HTR-8/SVneo (cell line): ENCODE measurements at regions not wholly inside any gene's neighbourhood (a gene's known extent, or its start where the extent isn't known, plus 50 kb on each side); places are given as distances from the start of the nearest gene placed in this dataset.
"Not testable (repeated sequence)": the region's sequence is repeated elsewhere in the genome, so short reads cannot be mapped to it uniquely, and the experiment has no call there.

Experiments
- DNase-seq: peaks from one replicate; pipeline ENCODE4 v3.0.0; 2011; ENCODE audit warnings: low spot score, mixed read lengths; ENCODE audit not compliant: insufficient read length
- FAIRE-seq: peaks from 2 replicates; lab custom pipeline; 2011; peaks lifted over from hg19 to GRCh38; lab: Jason Lieb, UNC

DNA sequence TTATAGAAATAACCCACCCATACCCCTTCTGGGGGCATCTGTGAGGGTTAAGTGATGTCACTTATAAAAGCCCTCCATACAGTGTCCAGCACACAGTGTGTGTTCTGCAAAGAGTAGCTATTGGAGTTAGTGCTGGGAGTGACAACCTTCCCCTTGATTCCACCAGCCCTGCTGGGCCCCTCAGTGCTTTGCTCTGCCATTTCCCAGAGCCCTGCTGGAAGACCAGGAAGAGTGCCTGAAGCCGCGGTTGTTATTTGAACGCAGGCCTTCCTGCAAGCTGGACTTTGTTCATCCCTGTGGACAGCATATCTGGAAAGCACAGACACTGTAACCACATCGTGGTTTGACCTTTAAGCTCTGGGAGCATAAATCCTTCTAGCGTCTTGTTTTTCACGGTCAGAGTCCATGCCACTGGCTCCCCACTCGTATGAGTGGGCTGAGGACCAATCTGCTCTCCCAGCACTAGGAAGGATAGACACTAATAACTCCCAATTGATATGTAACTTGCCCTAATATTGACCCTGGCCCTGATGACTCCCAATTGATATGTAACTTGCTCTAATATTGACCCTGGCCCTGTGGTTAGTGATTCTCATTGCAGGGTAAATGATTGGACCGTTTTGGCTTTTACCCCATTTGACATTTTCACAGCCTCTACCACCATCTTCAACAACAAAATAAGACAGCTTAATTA, 297.1 kb upstream of the MAF start:
- no peak for DNase-seq
- no peak for FAIRE-seq

DNA sequence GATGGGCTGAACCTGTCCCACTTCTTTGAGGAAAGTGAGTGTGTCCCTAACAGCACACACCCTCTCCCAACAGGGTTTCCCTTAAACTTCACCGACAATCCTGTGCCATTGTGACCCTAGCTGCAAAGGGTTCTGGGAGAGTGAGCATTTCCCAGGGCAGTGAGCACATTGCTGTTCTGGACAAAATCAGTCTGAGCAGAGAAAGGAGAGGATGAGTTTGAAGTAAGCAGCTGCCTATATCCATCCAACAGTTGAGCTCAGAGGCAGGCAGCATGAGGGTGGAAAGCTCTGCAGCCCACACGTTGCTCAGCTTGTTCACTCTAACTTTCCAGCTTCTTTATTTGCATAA, 296.5 kb upstream of the MAF start:
- no peak for DNase-seq
- FAIRE-seq = no peak

DNA sequence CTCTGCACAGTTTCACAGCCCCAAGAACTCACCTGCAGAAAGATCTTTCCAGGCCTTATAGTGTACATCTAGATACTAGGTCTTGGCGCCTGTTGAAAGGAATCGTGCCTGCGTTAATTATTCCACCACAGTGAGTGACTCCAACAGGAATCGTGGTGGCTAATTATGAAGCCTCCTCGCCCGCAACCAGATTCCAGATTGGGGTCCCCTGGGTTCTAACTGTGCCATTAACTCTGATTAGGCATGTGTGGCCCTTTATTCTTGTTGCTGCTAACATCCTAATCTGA, 295.3 kb upstream of the MAF start:
- FAIRE-seq = no peak
- no peak for DNase-seq

DNA sequence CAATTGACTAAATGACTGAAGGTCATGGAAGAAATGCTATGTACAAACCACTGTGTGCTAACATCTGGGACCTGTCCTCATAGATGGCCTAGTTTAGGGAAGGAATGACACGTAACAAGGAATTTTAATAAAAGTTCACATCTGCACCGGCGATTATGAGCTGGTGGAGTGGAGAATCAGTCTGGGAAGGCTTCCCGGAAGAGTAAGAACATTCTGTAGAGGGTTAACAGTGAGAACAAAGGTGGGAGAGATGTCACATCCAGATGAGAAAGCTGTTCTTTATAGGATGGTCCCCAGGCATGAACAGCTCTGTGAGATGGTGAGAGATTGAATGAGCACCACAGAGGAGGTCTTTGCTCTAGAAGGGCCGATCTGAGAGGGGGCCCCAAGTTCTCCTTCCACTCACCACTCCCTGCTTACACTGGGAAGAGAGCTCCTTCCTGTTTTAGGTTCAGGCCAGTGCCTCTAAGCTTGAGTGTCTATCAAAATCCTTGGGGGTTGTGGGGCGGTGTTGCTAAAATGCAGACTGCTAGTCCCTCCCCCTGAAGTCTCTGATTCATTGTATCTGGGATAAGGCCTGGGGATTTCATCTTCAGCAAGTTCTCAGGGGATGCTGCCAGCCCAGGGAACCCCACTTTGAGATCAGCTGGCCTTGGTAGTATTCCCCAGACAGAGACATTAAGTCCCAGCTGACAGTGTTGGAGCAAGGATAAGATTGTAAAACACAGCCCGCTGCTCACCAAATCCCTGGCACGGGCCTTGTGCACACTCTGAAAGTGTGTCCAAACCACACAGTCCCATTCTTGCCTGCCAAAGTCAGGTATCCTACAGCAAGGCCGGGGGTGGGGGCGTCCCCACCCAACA, 294.7 kb upstream of the MAF start:
- DNase-seq (no peak), FAIRE-seq (no peak)

DNA sequence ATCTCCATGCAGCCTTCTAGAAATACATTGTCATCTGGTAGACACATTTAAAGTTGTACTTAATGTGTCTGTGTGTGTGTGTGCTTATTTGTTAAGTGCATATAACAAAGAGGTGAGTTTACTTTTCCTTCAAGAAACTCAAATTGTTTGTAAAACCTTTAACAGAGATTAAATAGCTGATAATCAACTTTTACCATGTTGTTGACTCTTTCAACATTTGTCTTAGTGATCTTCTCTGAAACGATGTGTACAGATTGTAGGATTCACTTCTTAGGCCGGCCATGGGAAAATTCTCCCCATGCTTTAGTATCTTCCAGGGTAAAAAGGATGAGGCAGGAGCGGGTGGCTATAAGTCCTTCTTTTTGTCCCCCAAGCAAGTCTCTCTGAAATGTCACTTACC, 292.9 kb upstream of the MAF start:
- FAIRE-seq = no peak
- no peak for DNase-seq

DNA sequence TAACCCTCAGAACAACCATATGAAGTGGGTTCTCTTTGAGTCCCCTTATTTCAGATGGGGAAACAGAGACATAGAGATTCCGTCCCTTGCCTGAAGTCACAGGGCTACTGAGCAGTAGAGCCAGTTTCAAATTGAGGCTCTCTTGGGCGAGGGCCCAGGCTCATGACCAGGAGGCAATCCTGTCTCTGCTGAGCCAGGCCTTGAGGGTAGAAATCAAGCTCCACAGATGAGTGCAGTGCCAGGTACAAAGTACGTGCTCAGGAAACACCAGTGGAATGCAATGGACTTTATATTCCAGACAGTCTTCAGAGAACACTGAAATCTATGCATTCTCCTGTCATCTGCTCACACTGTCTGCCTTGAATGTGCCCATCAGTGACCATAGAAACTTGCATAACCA, 291.7 kb upstream of the MAF start:
- FAIRE-seq = no peak
- DNase-seq = no peak

DNA sequence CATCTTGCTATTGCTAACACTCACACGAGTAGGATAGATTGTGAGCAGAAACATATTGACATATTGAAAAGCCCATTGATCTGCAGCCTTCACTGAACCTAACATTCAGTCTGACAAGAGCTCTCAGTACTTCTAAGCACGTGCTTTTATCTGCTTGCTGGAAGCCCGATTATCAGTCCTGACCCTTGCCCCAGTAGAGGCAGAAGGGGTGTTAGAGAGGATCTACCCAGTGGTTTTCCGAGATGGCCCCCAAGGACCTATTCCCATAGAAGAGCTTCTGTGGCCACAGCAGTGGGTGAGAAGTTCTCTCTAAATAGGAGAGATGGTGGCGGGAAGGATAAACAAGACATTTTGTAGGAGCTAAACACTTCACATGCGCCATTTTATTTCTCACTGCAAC, 290.9 kb upstream of the MAF start:
- no peak for DNase-seq
- FAIRE-seq = no peak

DNA sequence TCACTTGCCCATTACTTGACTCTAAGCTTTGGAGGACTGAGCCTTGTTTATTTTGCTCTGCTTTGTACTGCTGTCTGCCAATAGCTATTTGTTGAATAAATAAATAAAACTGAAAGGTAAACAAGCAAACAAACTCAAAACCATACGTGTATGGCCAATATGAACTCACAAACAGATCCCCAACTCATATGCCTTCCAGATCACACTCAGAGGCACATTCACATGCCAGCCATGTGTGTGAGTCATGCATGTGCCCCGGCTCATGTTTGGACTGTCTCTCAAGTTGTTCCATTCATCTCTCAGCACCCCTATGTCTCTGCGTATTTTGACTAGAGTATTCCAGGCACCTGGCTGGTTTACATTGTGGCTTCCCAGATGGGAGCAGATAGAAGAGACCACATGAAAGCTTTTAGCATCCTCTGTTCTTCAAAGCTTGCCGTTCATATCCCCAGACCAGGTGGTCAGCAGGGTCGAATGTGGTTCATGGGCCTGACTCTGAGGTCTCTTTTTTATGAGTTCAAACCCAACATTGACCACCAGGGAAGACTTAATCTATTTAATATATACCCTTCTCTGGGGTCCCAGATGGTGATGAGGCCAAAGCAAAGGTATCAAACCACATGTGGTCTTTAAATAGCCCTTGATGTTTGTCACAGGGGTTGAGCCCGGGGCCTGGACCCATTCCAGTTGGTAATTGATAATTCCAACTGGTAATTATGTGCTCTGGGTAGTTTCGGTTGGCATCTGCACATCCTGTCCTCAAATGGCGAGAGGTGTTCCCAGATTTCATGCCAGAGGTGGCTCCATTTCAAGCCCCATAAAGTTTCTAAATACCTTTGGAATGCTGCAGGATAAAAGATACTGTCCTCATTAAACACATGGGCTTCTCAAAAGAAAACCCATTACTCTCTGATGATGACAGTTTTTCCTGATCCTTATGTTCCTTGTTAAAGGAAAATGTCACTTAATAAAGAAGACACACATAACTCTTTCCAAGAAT, 287.3 kb upstream of the MAF start:
- no peak for FAIRE-seq
- no peak for DNase-seq

DNA sequence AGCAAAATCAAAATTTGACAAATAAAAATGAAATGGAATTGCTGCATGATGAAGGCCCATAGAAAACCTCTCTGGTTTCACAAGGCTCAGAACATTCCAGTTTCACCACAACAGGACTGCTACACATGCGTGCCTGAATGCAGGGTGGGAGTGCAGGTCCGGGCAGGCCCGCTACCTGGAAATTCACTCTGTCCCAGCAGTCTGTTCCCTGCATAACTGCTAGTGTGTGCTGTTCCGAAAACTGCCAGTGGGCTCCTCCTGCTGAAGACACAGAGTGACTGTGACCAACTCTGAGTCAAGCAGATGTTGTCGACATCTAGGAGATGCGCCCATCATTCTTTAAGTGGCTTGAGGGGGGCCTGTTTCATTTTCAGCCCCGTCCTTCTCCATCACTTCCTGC, 284.8 kb upstream of the MAF start:
- FAIRE-seq (no peak), DNase-seq (no peak)

DNA sequence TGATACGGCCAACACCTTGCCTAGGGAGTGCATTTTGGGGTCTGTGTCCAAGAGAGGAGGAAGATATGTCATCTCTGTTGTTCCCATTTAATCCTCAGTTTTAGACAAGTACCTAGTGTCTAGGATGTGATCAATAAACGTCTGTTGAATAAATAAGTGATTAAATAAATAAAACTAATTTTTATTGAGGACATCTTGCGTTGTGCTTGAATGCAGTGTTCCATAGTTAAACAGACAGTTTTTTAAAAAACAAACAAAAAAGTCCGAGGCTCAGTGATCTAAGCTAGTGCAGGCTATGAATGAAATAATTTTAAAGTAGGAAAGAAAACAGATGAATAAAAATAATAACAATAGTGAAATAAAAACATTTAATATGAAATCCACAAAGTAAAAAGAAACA, 283.0 kb upstream of the MAF start:
- FAIRE-seq (no peak), DNase-seq (no peak)

DNA sequence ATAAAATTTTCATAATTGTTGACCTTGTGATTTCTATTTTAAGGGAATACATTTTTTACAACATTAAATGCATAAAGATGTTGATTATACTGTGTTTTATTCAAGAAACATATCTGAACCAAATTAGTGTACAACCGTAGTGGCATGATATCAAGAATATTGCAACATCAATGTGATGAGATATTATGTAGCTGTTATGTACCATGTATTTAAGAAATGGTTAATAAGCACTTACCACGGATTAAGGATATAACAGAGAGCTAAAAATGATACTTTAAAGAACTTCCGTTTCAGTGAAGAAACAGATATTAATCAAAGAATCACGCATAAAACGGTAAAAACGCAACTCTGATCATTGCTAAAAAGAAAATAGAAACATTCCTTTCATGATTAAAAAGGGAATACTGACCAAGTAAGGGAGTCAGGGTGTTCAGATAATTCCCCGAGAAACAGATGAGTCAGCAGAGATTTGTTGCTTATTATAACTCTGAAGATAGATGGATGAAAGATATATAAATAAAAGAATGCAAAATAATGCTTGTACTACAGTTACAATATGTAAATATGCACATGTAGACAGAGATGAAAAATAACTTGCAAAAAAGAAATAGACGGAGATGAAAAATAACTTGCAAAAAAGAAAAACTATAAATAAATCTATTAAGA, 281.9 kb upstream of the MAF start:
- no peak for FAIRE-seq
- no peak for DNase-seq

DNA sequence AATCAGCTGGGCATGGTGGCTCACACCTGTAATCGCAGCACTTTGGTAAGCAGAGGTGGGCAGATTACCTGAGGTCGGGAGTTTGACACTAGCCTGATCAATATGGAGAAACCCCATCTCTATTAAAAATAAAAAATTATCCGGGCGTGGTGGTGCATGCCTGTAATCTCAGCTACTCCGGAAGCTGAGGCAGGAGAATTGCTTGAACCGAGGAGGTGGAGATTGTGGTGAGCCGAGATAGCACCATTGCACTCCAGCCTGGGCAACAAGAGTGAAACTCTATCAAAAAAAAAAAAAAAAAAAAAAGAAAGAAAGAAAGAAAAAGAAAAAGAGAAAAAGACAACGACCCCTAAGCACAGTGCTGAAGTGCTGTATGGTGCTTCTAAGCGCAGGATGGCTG, 280.6 kb upstream of the MAF start:
- not testable (repeated sequence) for FAIRE-seq, DNase-seq

DNA sequence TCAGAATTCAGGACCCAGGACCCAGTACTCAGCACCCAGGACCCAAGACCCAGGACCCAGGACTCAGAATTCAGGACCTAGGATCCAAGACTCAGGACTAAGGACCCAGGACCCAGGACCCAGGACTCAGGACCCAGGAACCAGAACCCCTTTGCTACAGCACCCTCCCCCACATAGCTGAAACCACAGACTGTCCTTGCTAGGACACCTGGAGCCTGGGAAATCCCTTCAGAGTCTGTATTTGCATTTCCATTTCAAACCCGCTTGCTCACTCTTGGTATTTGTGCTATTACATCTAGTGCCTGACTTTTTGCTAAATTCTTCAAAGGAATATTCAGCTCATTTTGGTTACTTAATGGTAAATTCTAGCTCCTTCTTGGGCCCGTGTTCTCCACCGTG, 275.8 kb upstream of the MAF start:
- FAIRE-seq = no peak
- no peak for DNase-seq

DNA sequence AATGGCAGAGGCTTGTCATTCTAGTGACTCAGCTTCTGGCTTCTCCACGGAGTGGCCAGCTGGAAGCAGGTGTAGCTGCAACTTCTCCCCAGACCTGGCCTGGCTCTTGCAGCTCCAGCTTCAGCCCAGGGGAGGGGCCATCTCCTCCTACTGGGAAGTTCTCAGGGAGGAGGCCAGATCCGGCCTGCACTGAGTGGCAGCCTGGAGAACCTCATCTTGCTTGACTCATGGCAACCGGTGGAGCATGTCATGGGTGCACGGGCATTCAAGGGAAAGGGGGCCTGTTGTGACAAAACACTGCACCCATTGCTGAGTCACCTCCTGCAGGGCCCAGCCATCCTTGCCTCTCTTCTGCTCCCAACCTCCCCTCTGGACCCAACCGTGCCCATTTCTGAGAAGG, 273.9 kb upstream of the MAF start:
- FAIRE-seq = no peak

DNA sequence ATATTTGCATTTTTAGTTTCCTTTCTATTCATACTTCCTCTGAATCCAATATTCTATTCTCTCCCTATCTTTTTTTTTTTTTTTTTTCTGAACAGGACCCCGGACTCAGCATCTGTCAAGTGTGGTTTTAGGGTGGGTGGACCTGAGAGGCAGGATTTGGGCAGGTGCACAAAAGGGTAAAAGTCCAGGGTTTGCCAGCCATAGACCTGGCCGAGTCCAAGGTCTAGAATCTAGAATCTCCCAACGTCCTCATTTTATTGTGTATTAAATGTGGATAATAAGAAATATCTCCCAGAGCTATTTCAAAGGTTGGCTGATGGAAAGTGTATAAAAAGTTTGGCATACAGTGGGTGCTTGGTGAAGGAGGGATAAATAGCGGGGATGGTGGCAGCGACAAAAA, 273.3 kb upstream of the MAF start:
- DNase-seq (no peak), FAIRE-seq (no peak)

More for the DNA sequence above, 273.9 kb upstream of the MAF start:
- DNase-seq = no peak

DNA sequence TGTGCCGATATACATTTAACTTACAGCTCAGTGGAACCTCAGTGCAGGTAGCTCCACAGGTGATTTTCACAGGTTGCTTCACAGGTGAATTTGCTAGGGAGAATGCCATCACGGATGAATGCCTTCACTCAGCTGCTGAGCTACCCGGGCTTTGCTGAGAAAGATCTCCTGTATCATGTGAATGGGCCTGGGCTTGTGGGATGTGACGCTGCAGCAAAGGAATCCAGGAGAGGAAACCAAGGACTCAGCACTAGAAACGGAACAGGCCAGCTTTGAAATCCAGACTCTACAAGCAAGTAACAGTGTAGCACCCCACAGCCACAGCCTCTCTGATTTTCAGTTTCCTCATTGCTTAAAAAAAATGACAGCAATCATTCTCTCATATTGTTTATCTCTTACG, 271.4 kb upstream of the MAF start:
- no peak for FAIRE-seq
- no peak for DNase-seq

DNA sequence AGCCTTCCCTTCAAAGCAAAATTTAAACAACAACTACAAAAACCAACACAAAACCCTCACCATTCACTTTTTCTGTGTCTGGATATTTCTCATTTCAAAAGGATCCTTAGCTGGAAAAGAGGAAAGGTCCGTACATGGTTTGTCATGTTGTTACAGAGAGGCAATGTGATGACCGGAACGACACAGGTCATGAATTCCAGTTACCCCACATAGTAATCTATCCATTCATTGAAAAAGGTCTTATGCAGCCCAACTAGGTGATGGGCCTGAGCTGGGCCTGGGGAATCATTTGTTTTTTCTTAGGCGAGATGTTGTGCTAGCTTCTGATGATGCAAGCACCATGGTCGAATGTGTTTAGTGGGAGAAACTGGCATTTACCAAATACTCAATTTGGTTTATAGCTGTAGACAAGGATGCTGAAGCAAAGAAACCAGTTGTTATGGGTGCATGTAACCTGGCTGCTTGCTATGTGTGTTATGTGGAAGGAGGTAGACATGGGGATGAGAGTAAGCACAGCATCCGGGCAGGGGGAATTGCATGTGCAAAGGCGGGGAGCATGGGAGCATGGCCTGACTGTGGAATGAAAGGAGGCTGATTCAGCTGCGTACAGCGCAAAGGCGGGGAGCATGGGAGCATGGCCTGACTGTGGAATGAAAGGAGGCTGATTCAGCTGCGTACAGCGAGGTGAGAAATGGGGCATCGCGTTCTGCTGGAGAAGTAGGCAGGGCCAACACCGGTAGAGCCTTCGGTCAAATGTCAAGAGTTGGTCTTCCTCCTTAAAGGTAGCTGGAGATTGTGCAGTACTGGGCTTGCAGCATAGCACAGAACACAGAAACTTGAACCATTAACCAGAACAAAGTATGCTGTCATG, 269.7 kb upstream of the MAF start:
- FAIRE-seq (peak; percentile 60), DNase-seq (no peak)

DNA sequence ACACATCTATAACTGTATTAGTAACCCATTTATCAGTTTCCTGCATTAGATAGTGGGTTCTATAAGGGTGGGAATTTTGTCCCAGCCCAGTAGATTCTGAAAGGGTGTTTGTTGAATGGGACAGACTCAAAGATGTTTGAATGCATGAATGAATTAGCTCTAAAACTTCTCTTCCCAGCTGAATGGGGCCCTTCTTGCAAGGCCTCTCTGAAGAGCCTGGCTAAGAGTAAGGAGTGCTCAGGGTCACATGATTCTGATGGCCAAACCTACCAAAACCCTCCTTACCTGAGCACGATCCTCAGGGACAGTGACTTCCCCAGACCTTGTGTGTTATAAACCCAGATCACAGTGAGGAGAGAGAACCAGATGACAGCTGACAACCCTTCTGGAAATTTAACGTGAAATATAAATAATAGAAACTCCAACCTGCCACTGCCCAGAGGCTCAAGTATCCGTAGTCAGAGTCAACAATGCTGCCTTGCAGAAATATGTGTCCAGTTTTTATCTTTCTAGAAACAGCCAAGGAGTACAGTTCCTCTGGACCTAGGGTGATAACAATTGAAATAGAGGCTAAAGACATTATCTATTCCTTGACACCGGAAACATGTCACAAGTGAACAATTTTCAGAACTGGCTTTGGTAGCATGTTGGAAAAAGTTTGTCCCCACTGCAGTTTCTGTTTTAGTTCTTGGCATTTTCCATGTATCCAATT, 268.9 kb upstream of the MAF start:
- DNase-seq (no peak), FAIRE-seq (no peak)

DNA sequence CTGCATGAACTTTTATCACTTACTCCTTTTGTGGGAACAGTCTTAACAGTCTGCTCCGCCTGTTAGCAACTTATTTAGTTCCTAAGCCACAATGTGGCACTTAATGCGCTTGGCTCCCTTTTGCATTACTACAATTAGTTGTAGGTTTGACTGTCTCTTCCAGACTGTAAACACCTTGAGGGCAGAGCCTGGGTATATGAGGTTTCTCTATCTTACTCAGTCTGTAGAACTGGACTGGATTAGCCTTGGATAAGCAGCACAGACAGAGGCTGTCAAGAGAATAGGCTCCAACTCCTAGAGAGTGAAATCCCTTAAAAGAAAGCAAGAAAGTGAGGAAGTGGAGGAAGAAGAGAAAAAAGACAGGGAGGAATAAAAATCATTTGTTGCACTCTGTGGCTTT, 268.3 kb upstream of the MAF start:
- no peak for FAIRE-seq

More for the DNA sequence above, 268.3 kb upstream of the MAF start:
- DNase-seq = no peak
